OCI-LY3 (cell line): ENCODE measurements at regions not wholly inside any gene's neighbourhood (a gene's known extent, or its start where the extent isn't known, plus 50 kb on each side); places are given as distances from the start of the nearest gene placed in this dataset.

Experiments
- H2AFZ ChIP-seq: fragments of 200-600, 300-600 bp; shearing (Covaris generic); 2 replicates; pipeline ENCODE4 v1.6.0; 2014; ENCODE audit warnings: antibody characterized with exemption, low read depth, low read length
- H3K27ac ChIP-seq: fragments of 200-600, 300-600 bp; sonication (generic); 2 replicates; pipeline ENCODE4 v1.5.1; 2014; ENCODE audit warnings: mild to moderate bottlenecking, low read length, moderate library complexity, mixed read lengths
- H3K27me3 ChIP-seq: fragments of 200-600, 300-600 bp; sonication (generic); 2 replicates; pipeline ENCODE4 v1.6.1; 2014; ENCODE audit warnings: low read depth, low read length, mixed read lengths
- H3K36me3 ChIP-seq: fragments of 200-600, 300-600 bp; sonication (generic); replicated peaks from 2 replicates; pipeline ENCODE3; 2014; ENCODE audit warnings: low read depth, low read length, mixed read lengths
- H3K4me1 ChIP-seq: fragments of 300-600, 200-600 bp; sonication (generic); 2 replicates; pipeline ENCODE4 v1.6.1; 2014; ENCODE audit warnings: low read length, mixed read lengths
- H3K4me2 ChIP-seq: fragments of 200-600, 300-600 bp; sonication (generic); 2 replicates; pipeline ENCODE4 v1.6.1; 2014; ENCODE audit warnings: low read length, mixed read lengths
- H3K4me3 ChIP-seq: fragments of 300-600, 200-600 bp; sonication (generic); 2 replicates; pipeline ENCODE4 v1.5.1; 2014; ENCODE audit warnings: antibody characterized with exemption, mild to moderate bottlenecking, low read length, moderate library complexity
- H3K79me2 ChIP-seq: fragments of 300-600, 200-600 bp; shearing (Covaris generic); 2 replicates; pipeline ENCODE4 v1.6.1; 2014; ENCODE audit warnings: mild to moderate bottlenecking, low read length, mixed read lengths
- H3K9ac ChIP-seq: fragments of 300-600, 200-600 bp; shearing (Covaris generic); 2 replicates; pipeline ENCODE4 v1.6.0; 2014; ENCODE audit warnings: mild to moderate bottlenecking, low read length, moderate library complexity
- H3K9me3 ChIP-seq: fragments of 200-600, 300-600 bp; shearing (Covaris generic); 2 replicates; pipeline ENCODE4 v1.6.1; 2014; ENCODE audit warnings: low read length, mixed read lengths; ENCODE audit not compliant: insufficient read depth
- H4K20me1 ChIP-seq: fragments of 200-600, 300-600 bp; sonication (generic); 2 replicates; pipeline ENCODE4 v1.6.1; 2016; ENCODE audit warnings: low read length, mixed read lengths; ENCODE audit not compliant: insufficient read depth
- CTCF ChIP-seq: fragments of 200-600, 300-600 bp; sonication (generic); IDR thresholded peaks from 2 replicates; pipeline ENCODE4 v1.5.1; 2014; ENCODE audit warnings: antibody characterized with exemption, low read length, low read depth
- EZH2phosphoT487 ChIP-seq: fragments of 200-600 bp; shearing (Covaris generic); IDR thresholded peaks from 2 replicates; pipeline ENCODE4 v1.6.1; 2018; ENCODE audit warnings: antibody characterized with exemption, mixed run types, low read depth

DNA sequence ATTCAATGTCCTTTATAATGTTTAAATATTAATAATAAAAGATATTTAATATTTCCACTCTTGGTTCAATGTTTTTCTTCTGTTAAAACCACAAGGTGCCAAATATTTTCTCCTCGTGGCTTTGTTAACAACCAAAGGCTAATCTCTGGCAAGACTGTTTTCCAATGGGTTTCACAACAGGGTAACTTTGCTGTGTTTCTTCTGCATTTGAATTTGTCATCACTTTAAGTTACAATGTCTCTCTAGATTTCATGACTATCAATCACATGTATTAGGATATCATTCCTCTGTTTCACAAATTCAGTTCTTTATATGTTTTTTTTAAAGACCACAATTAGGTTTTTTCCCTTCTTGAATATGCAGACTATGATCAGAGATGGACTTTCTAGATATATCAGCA, 469.8 kb upstream of the ACVR2A start:
- no peak for TF ChIP-seq CTCF
- no peak for TF ChIP-seq EZH2phosphoT487
- H4K20me1 ChIP-seq: no peaks in the 10 kb centered on the region

GRCh38 chr2:147374423-147374811, 470.4 kb upstream of the ACVR2A start:
- H3K4me3 ChIP-seq: no peak overlapping the region
- H3K79me2 ChIP-seq: no peaks in the 10 kb centered on the region
- no peaks in the 10 kb centered on the region for H3K27me3 ChIP-seq
- TF ChIP-seq CTCF (no peak), EZH2phosphoT487 (no peak)
- H2AFZ ChIP-seq: no peak overlapping the region
- no peaks in the 10 kb centered on the region for H4K20me1 ChIP-seq
- H3K9me3 ChIP-seq: no peaks in the 10 kb centered on the region
- no peak overlapping the region for H3K4me2 ChIP-seq
- H3K36me3 ChIP-seq: no peaks in the 10 kb centered on the region
- no peak overlapping the region for H3K9ac ChIP-seq
- H3K27ac ChIP-seq: no peak overlapping the region
- peaks cover 9% of the 10 kb centered on the region for H3K4me1 ChIP-seq

More for the DNA sequence above, 469.8 kb upstream of the ACVR2A start:
- H3K27me3 ChIP-seq: no peaks in the 10 kb centered on the region
- H3K4me3 ChIP-seq: no peak overlapping the region
- H3K4me2 ChIP-seq: no peak overlapping the region
- peaks cover 9% of the 10 kb centered on the region for H3K4me1 ChIP-seq
- H3K79me2 ChIP-seq: no peaks in the 10 kb centered on the region
- H3K9ac ChIP-seq: no peak overlapping the region
- H3K27ac ChIP-seq: no peak overlapping the region
- no peaks in the 10 kb centered on the region for H3K9me3 ChIP-seq
- H2AFZ ChIP-seq: no peak overlapping the region
- H3K36me3 ChIP-seq: no peaks in the 10 kb centered on the region

DNA sequence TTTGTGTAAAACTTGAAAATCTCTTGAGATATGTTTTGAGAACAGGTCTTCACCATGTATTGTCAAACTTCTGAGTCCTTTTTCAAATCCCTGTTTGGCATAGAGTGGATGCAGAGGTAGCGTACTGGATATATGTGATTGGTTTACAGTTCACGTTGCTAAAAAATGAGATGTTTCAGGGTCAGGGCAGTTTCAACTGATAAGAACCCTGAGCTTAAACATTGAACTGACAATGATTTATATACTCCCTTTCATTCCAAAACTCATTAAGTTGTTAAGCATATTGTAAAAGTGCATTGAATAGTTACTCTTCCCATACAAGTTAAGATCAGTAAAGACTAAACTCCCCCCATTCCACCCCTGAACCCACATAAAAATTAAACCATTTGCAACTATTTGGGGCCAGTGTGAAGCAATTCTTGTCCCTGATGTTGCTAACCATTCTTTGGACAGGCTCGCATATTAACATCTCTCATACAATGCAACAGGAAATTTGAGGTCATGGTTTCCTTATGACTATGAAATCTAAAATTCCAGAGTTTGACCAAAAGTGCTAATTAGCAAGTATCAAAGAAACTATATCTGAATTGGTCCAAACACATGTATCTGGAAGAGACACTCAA, 470.9 kb upstream of the ACVR2A start:
- Histone ChIP-seq H3K4me2 (no peak overlapping the region), H3K4me1 (peaks cover 9% of the 10 kb centered on the region), H2AFZ (no peak overlapping the region), H3K9me3 (no peaks in the 10 kb centered on the region), H3K27ac (no peak overlapping the region), H3K9ac (no peak overlapping the region), H3K27me3 (no peaks in the 10 kb centered on the region), H3K36me3 (no peaks in the 10 kb centered on the region), H3K79me2 (no peaks in the 10 kb centered on the region), H3K4me3 (no peak overlapping the region), H4K20me1 (no peaks in the 10 kb centered on the region)
- TF ChIP-seq EZH2phosphoT487: no peak
- no peak for TF ChIP-seq CTCF

- Histone ChIP-seq H3K27ac (no peak overlapping the region), H3K9ac (no peak overlapping the region), H2AFZ (no peak overlapping the region), H3K4me1 (peaks cover 10% of the 10 kb centered on the region), H3K4me3 (no peak overlapping the region), H3K27me3 (no peaks in the 10 kb centered on the region), H3K79me2 (no peaks in the 10 kb centered on the region), H3K36me3 (no peaks in the 10 kb centered on the region), H4K20me1 (no peaks in the 10 kb centered on the region), H3K4me2 (no peak overlapping the region), H3K9me3 (no peaks in the 10 kb centered on the region)
- TF ChIP-seq CTCF: no peak
- TF ChIP-seq EZH2phosphoT487: no peak
Observed at GRCh38 chr2:147368306-147368705, 476.5 kb upstream of the ACVR2A start.
